ENCODE measurements at regions not wholly inside any gene's neighbourhood (a gene's known extent, or its start where the extent isn't known, plus 50 kb on each side); places are given as distances from the start of the nearest gene placed in this dataset.

- TF ChIP-seq EZH2 (IDR thresholded peaks at IDR 0.05; ENCODE audit: low read depth, low read length, severe bottlenecking) (no peak), PHF8 (conservative IDR thresholded peaks at IDR 0.05; ENCODE audit: low read depth, low read length) (no peak), CHD7 (IDR thresholded peaks at IDR 0.05; ENCODE audit: insufficient replicate concordance, low read length) (no peak), RFX5 (IDR thresholded peaks at IDR 0.05; ENCODE audit: borderline replicate concordance, low read depth, low read length) (no peak), POLR2A (IDR thresholded peaks at IDR 0.05; ENCODE audit: control extremely low read depth in 1 of 2, low read depth in 2 of 2, low read length in 2 of 2) (no peak), CEBPB (IDR thresholded peaks at IDR 0.05; ENCODE audit: low read depth, low read length) (no peak), SIN3A (conservative IDR thresholded peaks at IDR 0.05 in 1 of 2, IDR thresholded peaks at IDR 0.05 in 1 of 2; ENCODE audit: low read depth in 1 of 2, low read length in 2 of 2) (no peak), RAD21 (IDR thresholded peaks at IDR 0.05 in 1 of 2, conservative IDR thresholded peaks at IDR 0.05 in 1 of 2; ENCODE audit: low read depth in 2 of 2, low read length in 2 of 2) (no peak)
- TF ChIP-seq, protein P1, sequence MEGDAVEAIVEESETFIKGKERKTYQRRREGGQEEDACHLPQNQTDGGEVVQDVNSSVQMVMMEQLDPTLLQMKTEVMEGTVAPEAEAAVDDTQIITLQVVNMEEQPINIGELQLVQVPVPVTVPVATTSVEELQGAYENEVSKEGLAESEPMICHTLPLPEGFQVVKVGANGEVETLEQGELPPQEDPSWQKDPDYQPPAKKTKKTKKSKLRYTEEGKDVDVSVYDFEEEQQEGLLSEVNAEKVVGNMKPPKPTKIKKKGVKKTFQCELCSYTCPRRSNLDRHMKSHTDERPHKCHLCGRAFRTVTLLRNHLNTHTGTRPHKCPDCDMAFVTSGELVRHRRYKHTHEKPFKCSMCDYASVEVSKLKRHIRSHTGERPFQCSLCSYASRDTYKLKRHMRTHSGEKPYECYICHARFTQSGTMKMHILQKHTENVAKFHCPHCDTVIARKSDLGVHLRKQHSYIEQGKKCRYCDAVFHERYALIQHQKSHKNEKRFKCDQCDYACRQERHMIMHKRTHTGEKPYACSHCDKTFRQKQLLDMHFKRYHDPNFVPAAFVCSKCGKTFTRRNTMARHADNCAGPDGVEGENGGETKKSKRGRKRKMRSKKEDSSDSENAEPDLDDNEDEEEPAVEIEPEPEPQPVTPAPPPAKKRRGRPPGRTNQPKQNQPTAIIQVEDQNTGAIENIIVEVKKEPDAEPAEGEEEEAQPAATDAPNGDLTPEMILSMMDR (IDR thresholded peaks at IDR 0.05; ENCODE audit: control extremely low read depth in 1 of 3, insufficient read depth in 1 of 3, low read depth in 1 of 3, low read length in 3 of 3) = no peak
- TF ChIP-seq, protein P2, sequence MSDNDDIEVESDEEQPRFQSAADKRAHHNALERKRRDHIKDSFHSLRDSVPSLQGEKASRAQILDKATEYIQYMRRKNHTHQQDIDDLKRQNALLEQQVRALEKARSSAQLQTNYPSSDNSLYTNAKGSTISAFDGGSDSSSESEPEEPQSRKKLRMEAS (IDR thresholded peaks at IDR 0.05) = no peak
Measured at GRCh38 chr2:59882279-59882678, 671.2 kb downstream of the BCL11A start.
